Panc1 (cell line): ENCODE measurements at regions not wholly inside any gene's neighbourhood (a gene's known extent, or its start where the extent isn't known, plus 50 kb on each side); places are given as distances from the start of the nearest gene placed in this dataset.

Experiments
- SIN3A ChIP-seq: IDR thresholded peaks from 2 replicates; pipeline ENCODE4 v1.6.1; 2012; ENCODE audit warnings: low read depth, mild to moderate bottlenecking, low read length, moderate library complexity, borderline replicate concordance; ENCODE audit not compliant: insufficient read depth
- TF ChIP-seq, protein P1 (sequence below): fragments of 450-650 bp; IDR thresholded peaks from 2 replicates; pipeline ENCODE4 v1.5.1; 2017; ENCODE audit warnings: mild to moderate bottlenecking

DNA sequence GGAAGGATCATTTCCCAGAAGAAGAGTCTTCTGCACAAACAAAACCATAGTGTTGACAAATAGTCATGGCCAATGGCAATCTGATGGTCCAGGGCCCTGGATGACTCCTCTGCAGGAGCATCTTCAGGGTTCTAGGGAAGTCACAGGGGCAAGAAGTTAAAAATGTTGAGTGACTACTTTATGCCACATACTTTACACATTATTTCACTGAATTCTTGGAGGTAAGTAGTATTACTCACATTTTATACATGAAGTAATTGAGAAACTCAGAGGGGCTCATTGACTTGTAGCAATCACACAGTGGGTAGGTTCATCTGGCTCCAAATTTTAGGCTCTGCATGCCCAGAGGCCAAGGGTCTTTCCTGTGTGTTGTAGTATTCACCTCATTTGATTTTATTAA lies 430.2 kb upstream of the MCTP2 start:
- TF ChIP-seq, protein P1, sequence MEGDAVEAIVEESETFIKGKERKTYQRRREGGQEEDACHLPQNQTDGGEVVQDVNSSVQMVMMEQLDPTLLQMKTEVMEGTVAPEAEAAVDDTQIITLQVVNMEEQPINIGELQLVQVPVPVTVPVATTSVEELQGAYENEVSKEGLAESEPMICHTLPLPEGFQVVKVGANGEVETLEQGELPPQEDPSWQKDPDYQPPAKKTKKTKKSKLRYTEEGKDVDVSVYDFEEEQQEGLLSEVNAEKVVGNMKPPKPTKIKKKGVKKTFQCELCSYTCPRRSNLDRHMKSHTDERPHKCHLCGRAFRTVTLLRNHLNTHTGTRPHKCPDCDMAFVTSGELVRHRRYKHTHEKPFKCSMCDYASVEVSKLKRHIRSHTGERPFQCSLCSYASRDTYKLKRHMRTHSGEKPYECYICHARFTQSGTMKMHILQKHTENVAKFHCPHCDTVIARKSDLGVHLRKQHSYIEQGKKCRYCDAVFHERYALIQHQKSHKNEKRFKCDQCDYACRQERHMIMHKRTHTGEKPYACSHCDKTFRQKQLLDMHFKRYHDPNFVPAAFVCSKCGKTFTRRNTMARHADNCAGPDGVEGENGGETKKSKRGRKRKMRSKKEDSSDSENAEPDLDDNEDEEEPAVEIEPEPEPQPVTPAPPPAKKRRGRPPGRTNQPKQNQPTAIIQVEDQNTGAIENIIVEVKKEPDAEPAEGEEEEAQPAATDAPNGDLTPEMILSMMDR, result no peak
- no peak for TF ChIP-seq SIN3A
